Tibial nerve (tissue), 4 donors: ENCODE measurements at regions not wholly inside any gene's neighbourhood (a gene's known extent, or its start where the extent isn't known, plus 50 kb on each side); places are given as distances from the start of the nearest gene placed in this dataset.

Experiments used
- DNase-seq, 2 donors: peaks; one replicate each; pipeline ENCODE4 v3.0.0-alpha.2; 2019; ENCODE audit warnings: low spot score in 2 of 2
- H3K27ac ChIP-seq, 4 donors: fragments of 200-600 bp; sonication (generic) in 3 of 4; one replicate each; pipeline ENCODE4 v1.5.1; 2017 to 2019; ENCODE audit warnings: mild to moderate bottlenecking in 1 of 4
- H3K27me3 ChIP-seq, 2 donors: fragments of 200-600 bp; sonication (generic) in 1 of 2; one replicate each; pipeline versions ENCODE4 v1.5.1 to v1.6.0; 2017 to 2019
- H3K36me3 ChIP-seq, 3 donors: fragments of 200-600 bp; sonication (generic); one replicate each; pipeline ENCODE4 v1.5.1; 2018 to 2019
- H3K4me1 ChIP-seq, 4 donors: fragments of 200-600 bp; sonication (generic) in 3 of 4; one replicate each; pipeline ENCODE4 v1.5.1; 2017 to 2019
- H3K4me3 ChIP-seq, 4 donors: fragments of 200-600 bp; sonication (generic) in 3 of 4; one replicate each; pipeline ENCODE4 v1.5.1; 2017 to 2019; ENCODE audit warnings: mild to moderate bottlenecking in 1 of 4, moderate library complexity in 1 of 4
- H3K9me3 ChIP-seq, 4 donors: fragments of 200-600 bp; sonication (generic) in 3 of 4; one replicate each; pipeline ENCODE4 v1.5.1; 2017 to 2019
- EP300 ChIP-seq, 2 donors: sonication (generic); formaldehyde crosslinking; IDR thresholded peaks; one replicate each; pipeline ENCODE4 v1.6.1; 2017; ENCODE audit warnings: antibody characterized with exemption in 2 of 2, mild to moderate bottlenecking in 1 of 2
- POLR2A ChIP-seq, 2 donors: fragments of 450-650 bp; IDR thresholded peaks; one replicate each; pipeline ENCODE4 v1.6.1; 2017; ENCODE audit warnings: antibody characterized with exemption in 2 of 2, mild to moderate bottlenecking in 2 of 2, moderate library complexity in 2 of 2
- WGBS, 2 donors: methylation state at CpG; one replicate each; pipeline ENCODE4 v1.1.5; 2018; 5-methylcytosine and 5-hydroxymethylcytosine counted together
- TF ChIP-seq, protein P1 (sequence below), 5 experiments: fragments of 200-600 bp in 3 of 5; fragments of 450-650 bp in 2 of 5; sonication (generic) in 3 of 5; IDR thresholded peaks; one replicate each; pipeline ENCODE4 v1.5.1; 2016 to 2019; ENCODE audit warnings: antibody characterized with exemption in 5 of 5, mild to moderate bottlenecking in 3 of 5, moderate library complexity in 2 of 5

DNA sequence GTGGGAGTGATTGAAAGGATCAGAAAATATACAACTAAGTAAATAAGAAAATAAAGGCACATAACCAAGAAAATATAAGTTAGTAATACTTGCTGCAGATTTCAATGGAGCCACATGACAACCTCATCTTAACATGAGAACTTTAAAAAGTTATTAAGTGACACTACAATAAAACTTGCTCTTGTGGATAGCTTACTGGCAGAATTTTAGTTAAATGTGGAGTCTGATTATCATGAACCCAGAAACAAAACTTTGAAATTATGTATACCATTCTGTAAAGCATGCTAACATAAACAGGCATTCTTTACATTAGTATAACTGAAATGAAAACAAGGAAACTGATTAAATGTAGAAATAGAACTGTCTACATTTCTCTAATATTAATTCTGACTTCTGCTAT is 220.9 kb downstream of the RFPL4B start:
- peaks cover 0 to 26% (median 4%) of the 10 kb centered on the region in 4 donors for H3K4me1 ChIP-seq
- H3K9me3 ChIP-seq: no peaks in the 10 kb centered on the region
- no peaks in the 10 kb centered on the region for H3K27me3 ChIP-seq
- DNase-seq: no peak
- H3K4me3 ChIP-seq: no peak overlapping the region
- H3K27ac ChIP-seq: no peak overlapping the region
- TF ChIP-seq EP300 (IDR thresholded peaks at IDR 0.05): no peak
- TF ChIP-seq, protein P1, sequence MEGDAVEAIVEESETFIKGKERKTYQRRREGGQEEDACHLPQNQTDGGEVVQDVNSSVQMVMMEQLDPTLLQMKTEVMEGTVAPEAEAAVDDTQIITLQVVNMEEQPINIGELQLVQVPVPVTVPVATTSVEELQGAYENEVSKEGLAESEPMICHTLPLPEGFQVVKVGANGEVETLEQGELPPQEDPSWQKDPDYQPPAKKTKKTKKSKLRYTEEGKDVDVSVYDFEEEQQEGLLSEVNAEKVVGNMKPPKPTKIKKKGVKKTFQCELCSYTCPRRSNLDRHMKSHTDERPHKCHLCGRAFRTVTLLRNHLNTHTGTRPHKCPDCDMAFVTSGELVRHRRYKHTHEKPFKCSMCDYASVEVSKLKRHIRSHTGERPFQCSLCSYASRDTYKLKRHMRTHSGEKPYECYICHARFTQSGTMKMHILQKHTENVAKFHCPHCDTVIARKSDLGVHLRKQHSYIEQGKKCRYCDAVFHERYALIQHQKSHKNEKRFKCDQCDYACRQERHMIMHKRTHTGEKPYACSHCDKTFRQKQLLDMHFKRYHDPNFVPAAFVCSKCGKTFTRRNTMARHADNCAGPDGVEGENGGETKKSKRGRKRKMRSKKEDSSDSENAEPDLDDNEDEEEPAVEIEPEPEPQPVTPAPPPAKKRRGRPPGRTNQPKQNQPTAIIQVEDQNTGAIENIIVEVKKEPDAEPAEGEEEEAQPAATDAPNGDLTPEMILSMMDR (IDR thresholded peaks at IDR 0.05): no peak
- no peak for TF ChIP-seq POLR2A (IDR thresholded peaks at IDR 0.05)
- H3K36me3 ChIP-seq: no peaks in the 10 kb centered on the region

- DNase-seq: no peak
- H3K4me1 ChIP-seq: peaks cover 0 to 13% (median 0%) of the 10 kb centered on the region in 4 donors
- H3K27me3 ChIP-seq: no peaks in the 10 kb centered on the region
- TF ChIP-seq POLR2A (IDR thresholded peaks at IDR 0.05) (no peak), EP300 (IDR thresholded peaks at IDR 0.05) (no peak)
- TF ChIP-seq, protein P1 (IDR thresholded peaks at IDR 0.05): no peak
- H3K36me3 ChIP-seq: no peaks in the 10 kb centered on the region
- H3K4me3 ChIP-seq: no peak overlapping the region
- no peaks in the 10 kb centered on the region for H3K9me3 ChIP-seq
- no peak overlapping the region for H3K27ac ChIP-seq
- WGBS, 2 donors: 39 to 43% methylated on average over 5 of the region's 5 CpGs
These were observed 224.5 kb downstream of the RFPL4B start for GRCh38 chr6:112571488-112572270.

GRCh38 chr6:112574190-112574589 is 227.1 kb downstream of the RFPL4B start:
- no peaks in the 10 kb centered on the region for H3K9me3 ChIP-seq
- no peaks in the 10 kb centered on the region for H3K36me3 ChIP-seq
- H3K4me1 ChIP-seq: peaks cover 0 to 13% (median 0%) of the 10 kb centered on the region in 4 donors
- no peaks in the 10 kb centered on the region for H3K27me3 ChIP-seq
- no peak for DNase-seq
- H3K27ac ChIP-seq: no peak overlapping the region
- TF ChIP-seq POLR2A (IDR thresholded peaks at IDR 0.05) (no peak), EP300 (IDR thresholded peaks at IDR 0.05) (no peak)
- TF ChIP-seq, protein P1 (IDR thresholded peaks at IDR 0.05): no peak
- no peak overlapping the region for H3K4me3 ChIP-seq
- 89 to 92% methylated on average over 3 of the region's 3 CpGs for WGBS, 2 donors

DNA sequence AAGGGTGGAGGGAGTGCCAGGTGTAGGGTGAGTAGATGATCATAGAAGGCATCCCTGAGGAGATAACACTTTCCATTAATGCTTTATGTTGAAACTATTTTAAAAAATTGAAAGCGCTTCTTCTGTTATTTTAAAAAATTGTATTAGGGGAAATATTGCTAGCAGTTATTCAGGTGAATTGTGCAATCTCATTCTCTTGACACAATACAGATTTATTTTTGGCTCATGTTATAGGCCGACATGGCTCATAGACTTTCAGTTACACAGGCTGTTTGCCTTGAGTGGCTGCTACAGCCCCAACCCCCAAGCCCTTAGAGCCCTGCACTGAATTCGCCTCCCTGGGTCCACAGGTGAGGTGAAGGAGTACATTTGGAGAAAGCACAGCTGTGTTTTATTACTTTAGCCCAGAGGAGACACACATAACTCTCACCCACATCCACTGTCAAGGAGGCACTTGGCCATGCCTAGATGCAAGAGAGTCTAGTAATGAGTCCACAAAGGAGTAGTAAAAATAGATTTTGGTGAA is 228.2 kb downstream of the RFPL4B start:
- DNase-seq: no peak
- H3K4me3 ChIP-seq: no peak overlapping the region

DNA sequence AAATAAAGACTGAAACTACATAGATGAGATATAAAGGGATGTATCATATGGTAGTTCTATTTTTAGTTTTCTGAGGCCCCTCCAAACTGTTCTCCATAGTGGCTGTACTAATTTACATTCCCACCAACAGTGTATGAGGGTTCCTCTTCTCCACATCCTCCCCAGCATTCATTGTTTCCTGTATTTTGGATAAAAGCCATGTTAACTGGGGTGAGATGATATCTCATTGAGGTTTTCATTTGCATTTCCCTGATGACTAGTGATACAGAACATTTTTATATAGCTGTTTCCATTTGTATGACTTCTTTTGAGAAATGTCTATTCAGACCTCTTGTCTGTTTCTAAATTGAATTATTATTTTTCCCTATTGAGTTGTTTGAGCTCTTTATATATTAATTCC is 229.3 kb downstream of the RFPL4B start:
- no peaks in the 10 kb centered on the region for H3K27me3 ChIP-seq
- H3K27ac ChIP-seq: no peak overlapping the region
- TF ChIP-seq POLR2A (IDR thresholded peaks at IDR 0.05): no peak
- TF ChIP-seq EP300 (IDR thresholded peaks at IDR 0.05): no peak
- TF ChIP-seq, protein P1 (IDR thresholded peaks at IDR 0.05): no peak
- no peak for DNase-seq
- H3K36me3 ChIP-seq: no peaks in the 10 kb centered on the region
- H3K9me3 ChIP-seq: no peaks in the 10 kb centered on the region
- H3K4me3 ChIP-seq: no peak overlapping the region
- peaks cover 0 to 8% (median 0%) of the 10 kb centered on the region in 4 donors for H3K4me1 ChIP-seq

More for the DNA sequence above, 228.2 kb downstream of the RFPL4B start:
- no peaks in the 10 kb centered on the region for H3K27me3 ChIP-seq
- TF ChIP-seq EP300 (IDR thresholded peaks at IDR 0.05) (no peak), POLR2A (IDR thresholded peaks at IDR 0.05) (no peak)
- TF ChIP-seq, protein P1 (IDR thresholded peaks at IDR 0.05): no peak
- WGBS, 2 donors: 88 to 91% methylated on average over 3 of the region's 3 CpGs
- H3K36me3 ChIP-seq: no peaks in the 10 kb centered on the region
- peaks cover 0 to 13% (median 0%) of the 10 kb centered on the region in 4 donors for H3K4me1 ChIP-seq
- H3K27ac ChIP-seq: no peak overlapping the region
- H3K9me3 ChIP-seq: no peaks in the 10 kb centered on the region
